CD14-positive monocyte (primary cell): ENCODE measurements at regions not wholly inside any gene's neighbourhood (a gene's known extent, or its start where the extent isn't known, plus 50 kb on each side); places are given as distances from the start of the nearest gene placed in this dataset.
A peak's percentile ranks its signal among the peaks of the same experiment; 100 is the strongest.

ENCODE experiments used
- DNase-seq, 3 donors: peaks; one replicate each; pipeline ENCODE4 v3.0.0-alpha.2; 2011 to 2022
- H2AFZ ChIP-seq: 2 replicates; pipeline ENCODE4 v1.6.0; 2012; ENCODE audit warnings: mild to moderate bottlenecking, low read depth, low read length, inconsistent platforms; ENCODE audit not compliant: insufficient read depth, poor library complexity, severe bottlenecking
- H3K27ac ChIP-seq, 2 donors: 1 replicate in 1 of 2; 2 replicates in 1 of 2; pipeline ENCODE4 v1.5.1; 2012 to 2013; ENCODE audit warnings: low read length in 2 of 2, control low read depth in 1 of 2, inconsistent platforms in 1 of 2, low read depth in 1 of 2, mild to moderate bottlenecking in 1 of 2
- H3K27me3 ChIP-seq, 2 donors: one replicate each; pipeline versions ENCODE4 v1.6.0 to v1.6.1; 2011 to 2013; ENCODE audit warnings: low read length in 2 of 2; ENCODE audit not compliant: control insufficient read depth in 2 of 2, insufficient read depth in 2 of 2
- H3K36me3 ChIP-seq, 2 donors: replicated peaks in 1 of 2; 1 replicate in 1 of 2; 2 replicates in 1 of 2; pipeline versions ENCODE4 v1.5.1 to v1.6.1; 2012 to 2013; ENCODE audit warnings: low read length in 2 of 2, control low read depth in 1 of 2, inconsistent platforms in 1 of 2, mild to moderate bottlenecking in 1 of 2; ENCODE audit not compliant: insufficient read depth in 2 of 2, control insufficient read depth in 1 of 2
- H3K4me1 ChIP-seq, 2 donors: 1 replicate in 1 of 2; 2 replicates in 1 of 2; pipeline versions ENCODE4 v1.5.1 to v1.6.1; 2012 to 2013; ENCODE audit warnings: low read length in 2 of 2, control low read depth in 1 of 2, inconsistent platforms in 1 of 2, mild to moderate bottlenecking in 1 of 2, moderate library complexity in 1 of 2; ENCODE audit not compliant: insufficient read depth in 2 of 2, control insufficient read depth in 1 of 2
- H3K4me2 ChIP-seq: replicated peaks from 2 replicates; pipeline ENCODE3; 2012; ENCODE audit warnings: low read length, moderate library complexity, mild to moderate bottlenecking; ENCODE audit not compliant: poor library complexity, severe bottlenecking; ENCODE audit errors: extremely low read depth
- H3K4me3 ChIP-seq, 3 experiments: fragments of 200-600 bp in 1 of 3; sonication (generic) in 1 of 3; replicated peaks in 1 of 3; 1 replicate in 2 of 3; 2 replicates in 1 of 3; pipeline ENCODE4 v1.5.1; 2011 to 2013; ENCODE audit warnings: low read length in 3 of 3, mild to moderate bottlenecking in 3 of 3, control low read depth in 2 of 3, low read depth in 2 of 3, inconsistent platforms in 1 of 3, moderate library complexity in 1 of 3
- H3K79me2 ChIP-seq: 2 replicates; pipeline ENCODE4 v1.6.0; 2012; ENCODE audit warnings: mild to moderate bottlenecking, control low read depth, inconsistent platforms, low read length, moderate library complexity; ENCODE audit not compliant: insufficient read depth
- H3K9ac ChIP-seq: 2 replicates; pipeline ENCODE4 v1.6.0; 2017; ENCODE audit warnings: low read length, mild to moderate bottlenecking; ENCODE audit not compliant: insufficient read depth, poor library complexity, severe bottlenecking
- H3K9me3 ChIP-seq, 2 donors: replicated peaks in 1 of 2; 1 replicate in 1 of 2; 2 replicates in 1 of 2; pipeline versions ENCODE4 v1.5.1 to v1.6.1; 2012 to 2013; ENCODE audit warnings: low read length in 2 of 2, control low read depth in 1 of 2; ENCODE audit not compliant: control insufficient read depth in 1 of 2, insufficient read depth in 1 of 2
- H4K20me1 ChIP-seq: 2 replicates; pipeline ENCODE4 v1.6.0; 2012; ENCODE audit warnings: mild to moderate bottlenecking, low read length, control low read depth, moderate library complexity; ENCODE audit not compliant: insufficient read depth
- H3K27ac Mint-ChIP-seq, 7 donors: one replicate each; pipeline ENCODE4 v1.8.0; 2020; ENCODE audit warnings: mild to moderate bottlenecking in 7 of 7, mixed read lengths in 7 of 7, moderate library complexity in 6 of 7, inconsistent platforms in 2 of 7
- H3K27me3 Mint-ChIP-seq, 3 donors: one replicate each; pipeline ENCODE4 v1.8.0; 2021 to 2022; ENCODE audit warnings: low read depth in 3 of 3, mild to moderate bottlenecking in 3 of 3, mixed read lengths in 3 of 3, moderate library complexity in 3 of 3, inconsistent platforms in 1 of 3
- H3K36me3 Mint-ChIP-seq, 2 donors: one replicate each; pipeline ENCODE4 v1.8.0; 2020; ENCODE audit warnings: mixed read lengths in 2 of 2, inconsistent platforms in 1 of 2, mild to moderate bottlenecking in 1 of 2
- H3K4me1 Mint-ChIP-seq: one replicate; pipeline ENCODE4 v1.8.0; 2020; ENCODE audit warnings: mild to moderate bottlenecking, mixed read lengths
- H3K4me3 Mint-ChIP-seq, 2 donors: one replicate each; pipeline ENCODE4 v1.8.0; 2020; ENCODE audit warnings: mild to moderate bottlenecking in 2 of 2, mixed read lengths in 2 of 2, moderate library complexity in 1 of 2
- H3K9me3 Mint-ChIP-seq, 7 donors: one replicate each; pipeline ENCODE4 v1.8.0; 2020 to 2022; ENCODE audit warnings: mixed read lengths in 7 of 7, mild to moderate bottlenecking in 6 of 7, moderate library complexity in 6 of 7, inconsistent platforms in 2 of 7
- WGBS: methylation state at CpG from one replicate; pipeline ENCODE4 v1.1.5; 2013; ENCODE audit warnings: missing lambda C conversion rate; ENCODE audit not compliant: insufficient coverage; 5-methylcytosine and 5-hydroxymethylcytosine counted together
- intact Hi-C, 2 donors: fragments of 100-400 bp; cut with micrococcal nuclease; formaldehyde crosslinking; loops; one replicate each; pipeline versions ENCODE4 v1.15.0 to v1.15.1; 2023
- TF ChIP-seq, protein P1 (sequence below): fragments of 200-600 bp; IDR thresholded peaks from one replicate; pipeline ENCODE4 v1.8.0; 2022; ENCODE audit warnings: antibody characterized with exemption, mild to moderate bottlenecking

DNA sequence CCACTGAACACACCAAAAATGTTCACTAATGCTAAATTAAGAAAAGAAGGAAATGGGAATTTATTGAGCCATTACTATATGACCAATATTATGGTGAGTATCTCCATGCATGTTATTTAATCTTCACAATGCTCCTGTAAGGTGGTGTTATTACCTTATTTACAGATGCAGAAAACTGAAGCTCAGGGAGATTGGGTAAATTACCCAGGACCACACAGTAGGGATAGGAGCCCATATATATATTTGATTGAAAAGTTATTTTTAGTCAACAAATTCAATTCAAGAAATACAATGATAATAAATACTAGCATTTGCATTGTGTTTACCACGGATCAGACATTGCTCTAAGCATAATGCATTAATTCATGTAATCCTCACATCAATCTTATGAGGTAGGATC lies 202.2 kb upstream of the FBXO11 start:
- no peak overlapping the region for H3K9ac ChIP-seq
- no peaks in the 10 kb centered on the region for H3K36me3 Mint-ChIP-seq
- H3K4me2 ChIP-seq = no peak overlapping the region
- H3K27ac ChIP-seq = no peak overlapping the region
- H3K4me1 Mint-ChIP-seq = peaks cover 54% of the 10 kb centered on the region
- H3K27me3 Mint-ChIP-seq = no peaks in the 10 kb centered on the region
- TF ChIP-seq, protein P1, sequence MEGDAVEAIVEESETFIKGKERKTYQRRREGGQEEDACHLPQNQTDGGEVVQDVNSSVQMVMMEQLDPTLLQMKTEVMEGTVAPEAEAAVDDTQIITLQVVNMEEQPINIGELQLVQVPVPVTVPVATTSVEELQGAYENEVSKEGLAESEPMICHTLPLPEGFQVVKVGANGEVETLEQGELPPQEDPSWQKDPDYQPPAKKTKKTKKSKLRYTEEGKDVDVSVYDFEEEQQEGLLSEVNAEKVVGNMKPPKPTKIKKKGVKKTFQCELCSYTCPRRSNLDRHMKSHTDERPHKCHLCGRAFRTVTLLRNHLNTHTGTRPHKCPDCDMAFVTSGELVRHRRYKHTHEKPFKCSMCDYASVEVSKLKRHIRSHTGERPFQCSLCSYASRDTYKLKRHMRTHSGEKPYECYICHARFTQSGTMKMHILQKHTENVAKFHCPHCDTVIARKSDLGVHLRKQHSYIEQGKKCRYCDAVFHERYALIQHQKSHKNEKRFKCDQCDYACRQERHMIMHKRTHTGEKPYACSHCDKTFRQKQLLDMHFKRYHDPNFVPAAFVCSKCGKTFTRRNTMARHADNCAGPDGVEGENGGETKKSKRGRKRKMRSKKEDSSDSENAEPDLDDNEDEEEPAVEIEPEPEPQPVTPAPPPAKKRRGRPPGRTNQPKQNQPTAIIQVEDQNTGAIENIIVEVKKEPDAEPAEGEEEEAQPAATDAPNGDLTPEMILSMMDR = no peak
- H4K20me1 ChIP-seq = no peaks in the 10 kb centered on the region
- H3K36me3 ChIP-seq = no peaks in the 10 kb centered on the region
- no peaks in the 10 kb centered on the region for H3K9me3 ChIP-seq
- no CpG with 5 or more reads among the region's 1 CpG for WGBS
- H3K4me1 ChIP-seq = peaks cover 45 to 63% of the 10 kb centered on the region in 2 donors
- no peak overlapping the region for H3K4me3 ChIP-seq
- intact Hi-C loops = loop anchor here in 1 of 2 donors (5.0 kb wide), 1 partner anchor 201 kb away; the partner anchor contains the start of gene FBXO11
- H3K4me3 Mint-ChIP-seq = no peak overlapping the region
- no peak overlapping the region for H3K27ac Mint-ChIP-seq
- H3K27me3 ChIP-seq = no peaks in the 10 kb centered on the region
- no peak overlapping the region for H2AFZ ChIP-seq
- no peaks in the 10 kb centered on the region for H3K9me3 Mint-ChIP-seq
- DNase-seq = no peak
- peaks cover 7% of the 10 kb centered on the region for H3K79me2 ChIP-seq

DNA sequence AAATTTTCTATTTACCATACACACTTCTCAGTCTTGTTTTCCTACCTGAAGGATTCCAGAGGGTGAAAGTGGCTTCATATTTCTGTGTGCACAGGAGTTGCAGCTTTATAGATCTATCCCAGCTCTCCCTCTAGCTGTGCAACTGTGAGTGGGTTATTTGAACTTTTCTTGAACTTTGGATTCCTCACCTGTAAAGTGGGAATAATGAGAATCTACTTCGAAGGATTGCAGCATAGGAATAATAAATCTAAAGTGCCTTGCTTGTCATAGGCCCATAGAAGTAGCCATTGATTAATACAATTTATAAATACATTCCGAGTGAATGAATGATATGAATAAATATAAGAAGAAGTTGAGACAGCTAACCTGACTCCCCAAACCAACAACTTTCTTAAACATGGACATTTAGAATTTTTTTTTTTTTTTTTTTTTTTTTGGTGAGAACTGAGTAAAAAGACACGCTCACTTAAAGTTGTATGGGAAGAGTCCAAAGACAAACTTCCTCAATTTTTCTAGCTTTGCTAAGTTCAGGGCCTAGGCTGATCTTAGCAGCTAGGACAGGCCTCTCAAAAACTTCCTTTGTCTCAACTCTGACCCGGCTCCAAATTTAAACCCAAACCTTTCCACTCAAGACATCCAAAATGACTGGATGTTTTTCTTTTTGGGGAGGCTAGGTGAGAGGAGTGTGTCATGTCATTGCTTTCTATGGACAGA lies 203.3 kb upstream of the FBXO11 start:
- intact Hi-C loops = loop anchor here in 1 of 2 donors (1.0 to 5.0 kb wide), 2 partner anchors 202 to 311 kb away; partner anchors contain the start of gene FBXO11
- H3K4me1 Mint-ChIP-seq = peaks cover 66% of the 10 kb centered on the region

More for the DNA sequence above, 203.3 kb upstream of the FBXO11 start:
- H2AFZ ChIP-seq = no peak overlapping the region
- H3K4me3 ChIP-seq = no peak overlapping the region
- H3K36me3 ChIP-seq = no peaks in the 10 kb centered on the region
- H4K20me1 ChIP-seq = no peaks in the 10 kb centered on the region
- TF ChIP-seq, protein P1 = no peak
- H3K4me1 ChIP-seq = peaks cover 57 to 75% of the 10 kb centered on the region in 2 donors
- peak in 2 of 3 donors; percentile 27 to 36 for DNase-seq
- Mint-ChIP-seq H3K27me3 (no peaks in the 10 kb centered on the region), H3K27ac (peak overlapping the region in 3 of 7 donors; percentile 13 to 49 (median 33)), H3K4me3 (no peak overlapping the region), H3K9me3 (no peaks in the 10 kb centered on the region), H3K36me3 (peaks cover 0 to under 1% of the 10 kb centered on the region in 2 donors)
- H3K27me3 ChIP-seq = no peaks in the 10 kb centered on the region
- peaks cover 7% of the 10 kb centered on the region for H3K79me2 ChIP-seq
- WGBS = no CpG with 5 or more reads among the region's 4 CpGs
- H3K9ac ChIP-seq = no peak overlapping the region
- no peak overlapping the region for H3K27ac ChIP-seq
- H3K4me2 ChIP-seq = no peak overlapping the region
- no peaks in the 10 kb centered on the region for H3K9me3 ChIP-seq
